A673 (cell line): ENCODE measurements at regions not wholly inside any gene's neighbourhood (a gene's known extent, or its start where the extent isn't known, plus 50 kb on each side); places are given as distances from the start of the nearest gene placed in this dataset.

Source experiments
- BruUV-seq: library from RNA; stranded (reverse); fragments of 400-500 nt; replicated peaks from 2 replicates; lab custom pipeline; 2021; lab: Mats Ljungman, UMichigan
- CTCF ChIA-PET: fragments of 300-600 bp; sonication (Branson Sonifier 250); formaldehyde crosslinking; loops from one replicate; lab custom pipeline; 2022; ENCODE audit warnings: antibody characterized with exemption; lab: Charles Lee
- POLR2A ChIA-PET: fragments of 300-600 bp; sonication (Branson Sonifier 250); formaldehyde crosslinking; loops from one replicate; lab custom pipeline; 2022; ENCODE audit warnings: antibody characterized with exemption; ENCODE audit not compliant: low non-redundant PET; lab: Charles Lee
- DNase-seq: peaks from one replicate; pipeline ENCODE4 v3.0.0-alpha.2; 2015; ENCODE audit warnings: low spot score
- H3K27ac ChIP-seq: fragments of 200-600 bp; sonication (generic); 2 replicates; pipeline ENCODE4 v1.5.1; 2016; ENCODE audit warnings: mixed run types, low read depth, mild to moderate bottlenecking, mixed read lengths, antibody characterized with exemption, low read length; ENCODE audit not compliant: poor library complexity, severe bottlenecking
- H3K27me3 ChIP-seq: fragments of 200-600 bp; sonication (generic); replicated peaks from 2 replicates; pipeline ENCODE4 v1.6.1; 2017; ENCODE audit warnings: mixed run types, low read depth, mild to moderate bottlenecking, mixed read lengths, antibody characterized with exemption, low read length; ENCODE audit not compliant: insufficient read depth, poor library complexity
- H3K36me3 ChIP-seq: fragments of 200-600 bp; sonication (generic); 2 replicates; pipeline ENCODE4 v1.6.1; 2016; ENCODE audit warnings: mixed run types, mild to moderate bottlenecking, mixed read lengths, antibody characterized with exemption, low read length; ENCODE audit not compliant: insufficient read depth, poor library complexity, severe bottlenecking
- H3K4me1 ChIP-seq: fragments of 200-600 bp; sonication (generic); 2 replicates; pipeline ENCODE4 v1.6.1; 2017; ENCODE audit warnings: mixed run types, mild to moderate bottlenecking, mixed read lengths, antibody characterized with exemption, low read length; ENCODE audit not compliant: insufficient read depth, poor library complexity, severe bottlenecking
- H3K4me3 ChIP-seq: fragments of 200-600 bp; sonication (generic); 2 replicates; pipeline ENCODE4 v1.5.1; 2016; ENCODE audit warnings: low read depth, mixed run types, mild to moderate bottlenecking, mixed read lengths, low read length; ENCODE audit not compliant: poor library complexity, severe bottlenecking
- H3K9me3 ChIP-seq: fragments of 200-600 bp; sonication (generic); 2 replicates; pipeline ENCODE4 v1.6.1; 2016; ENCODE audit warnings: mixed run types, low read depth, mild to moderate bottlenecking, mixed read lengths, antibody characterized with exemption, low read length; ENCODE audit not compliant: poor library complexity, severe bottlenecking
- CTCF ChIP-seq: fragments of 300-800, 200-600 bp; sonication (generic); conservative IDR thresholded peaks from 2 replicates; pipeline ENCODE4 v1.5.1; 2017; ENCODE audit warnings: low read depth, mild to moderate bottlenecking, antibody characterized with exemption, low read length, moderate library complexity, mixed read lengths
- EZH2 ChIP-seq: fragments of 200-600 bp; sonication (generic); IDR thresholded peaks from 2 replicates; pipeline ENCODE4 v1.6.1; 2017; ENCODE audit warnings: borderline replicate concordance, low read depth, mild to moderate bottlenecking, mixed read lengths, antibody characterized with exemption, low read length; ENCODE audit not compliant: poor library complexity, severe bottlenecking
- intact Hi-C: fragments of 100-400 bp; cut with micrococcal nuclease; formaldehyde crosslinking; loops from one replicate; pipeline ENCODE4 v1.10.0; 2022; ENCODE audit not compliant: unreplicated experiment

DNA sequence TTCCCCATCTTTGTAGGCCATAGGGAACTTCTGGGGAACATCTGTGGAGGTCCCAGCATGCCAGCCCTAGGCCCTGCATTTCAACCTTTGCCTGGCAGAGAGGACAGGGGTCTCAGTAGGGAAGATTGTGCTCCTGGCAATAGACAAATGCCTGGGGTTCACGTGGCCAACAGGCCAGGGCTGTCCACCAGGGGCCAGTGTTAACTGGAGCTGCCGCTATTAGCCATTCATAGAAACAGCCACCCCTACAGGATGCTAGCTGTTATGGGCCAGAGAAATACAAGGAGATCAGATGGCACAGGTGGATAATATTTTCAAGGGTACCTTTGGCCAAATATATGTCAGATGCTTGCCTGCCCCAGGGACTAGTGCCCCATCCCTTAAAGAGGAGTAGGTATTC is 932.9 kb downstream of the QKI start:
- CTCF ChIA-PET, result no interaction called here
- BruUV-seq, result no TSS peak

DNA sequence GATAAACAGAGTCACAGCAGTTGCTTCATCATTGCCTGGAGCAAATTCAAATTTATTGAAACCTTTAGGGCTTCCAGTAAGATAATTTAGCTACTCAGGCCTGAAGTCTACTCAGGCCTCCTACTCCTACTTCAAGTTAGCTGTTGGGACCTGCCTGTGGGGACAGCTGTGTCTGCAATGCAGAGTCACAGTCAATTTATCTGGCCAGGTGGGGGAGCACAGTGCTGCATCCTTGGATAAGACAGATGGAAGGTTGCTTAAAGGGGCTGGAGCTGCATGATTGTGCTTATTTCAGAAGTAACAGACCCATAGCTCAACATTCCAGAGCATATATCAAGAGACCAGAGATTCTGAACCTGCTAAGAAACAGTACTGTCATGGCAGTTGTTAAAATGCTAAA is 932.1 kb downstream of the QKI start:
- Histone ChIP-seq H3K9me3 (peaks cover 8% of the 10 kb centered on the region), H3K27ac (no peak overlapping the region), H3K4me3 (no peak overlapping the region), H3K27me3 (no peaks in the 10 kb centered on the region), H3K4me1 (no peaks in the 10 kb centered on the region), H3K36me3 (no peaks in the 10 kb centered on the region)
- intact Hi-C loops, result no loop called here
- no TSS peak for BruUV-seq
- no peak for DNase-seq
- POLR2A ChIA-PET, result no interaction called here
- no peak for TF ChIP-seq EZH2
- no peak for TF ChIP-seq CTCF
- CTCF ChIA-PET, result no interaction called here

More for the DNA sequence above, 932.9 kb downstream of the QKI start:
- H3K36me3 ChIP-seq, result no peaks in the 10 kb centered on the region
- H3K27me3 ChIP-seq, result no peaks in the 10 kb centered on the region
- no peak for DNase-seq
- no peak for TF ChIP-seq CTCF
- no peak for TF ChIP-seq EZH2
- H3K27ac ChIP-seq, result no peak overlapping the region
- H3K4me3 ChIP-seq, result no peak overlapping the region
- intact Hi-C loops, result no loop called here
- POLR2A ChIA-PET, result no interaction called here
- H3K4me1 ChIP-seq, result no peaks in the 10 kb centered on the region
- H3K9me3 ChIP-seq, result peaks cover 8% of the 10 kb centered on the region

DNA sequence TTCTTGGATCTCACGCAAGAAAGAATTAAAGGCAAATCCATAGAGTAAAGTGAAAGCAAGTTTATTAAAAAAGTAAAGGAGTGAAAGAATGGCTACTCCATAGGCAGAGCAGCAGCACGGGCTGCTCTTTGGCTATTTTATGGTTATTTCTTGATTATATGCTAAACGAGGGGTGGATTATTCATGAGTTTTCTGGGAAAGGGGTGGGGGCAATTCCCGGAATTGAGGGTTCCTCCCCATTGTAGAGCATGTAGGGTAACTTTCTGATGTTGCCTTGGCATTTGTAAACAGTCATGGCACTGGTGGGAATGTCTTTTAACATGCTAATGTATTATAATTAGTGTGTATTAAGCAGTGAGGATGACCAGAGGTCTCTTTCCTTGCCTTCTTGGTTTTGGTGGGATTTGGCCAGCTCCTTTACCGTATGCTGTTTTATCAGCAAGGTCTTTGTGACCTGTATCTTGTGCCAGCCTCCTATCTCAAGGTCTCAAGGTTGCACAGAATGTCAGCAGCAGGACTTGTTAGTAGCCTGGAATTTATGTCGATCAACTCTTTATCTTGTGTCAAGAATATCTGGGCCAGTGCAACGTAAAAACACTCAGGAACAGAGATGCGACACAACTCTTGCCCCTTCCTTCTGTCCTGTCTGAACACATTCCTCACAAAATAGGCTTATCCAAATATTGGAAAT is 931.4 kb downstream of the QKI start:
- intact Hi-C loops, result no loop called here
- CTCF ChIA-PET, result no interaction called here
- BruUV-seq, result no TSS peak
- Histone ChIP-seq H3K4me3 (no peak overlapping the region), H3K27ac (no peak overlapping the region), H3K27me3 (no peaks in the 10 kb centered on the region), H3K4me1 (no peaks in the 10 kb centered on the region), H3K36me3 (no peaks in the 10 kb centered on the region), H3K9me3 (peaks cover 8% of the 10 kb centered on the region)
- TF ChIP-seq CTCF (no peak), EZH2 (no peak)
- POLR2A ChIA-PET, result no interaction called here
- no peak for DNase-seq
